HG03558 (cell line): ENCODE measurements at regions not wholly inside any gene's neighbourhood (a gene's known extent, or its start where the extent isn't known, plus 50 kb on each side); places are given as distances from the start of the nearest gene placed in this dataset.
"Not testable (repeated sequence)": the region's sequence is repeated elsewhere in the genome, so short reads cannot be mapped to it uniquely, and the experiment has no call there.

ENCODE experiments used
- ATAC-seq: cut with Tn5 transposase; IDR thresholded peaks from one replicate; pipeline ENCODE4 v1.9.1; 2021; ENCODE audit warnings: moderate number of reproducible peaks; ENCODE audit not compliant: unreplicated experiment; ENCODE audit errors: extremely low read depth

- ATAC-seq, result not testable (repeated sequence)
These were observed 325.1 kb upstream of the KCNMB2 start for GRCh38 chr3:178211086-178211485.

GRCh38 chr3:178217479-178217878, 318.8 kb upstream of the KCNMB2 start:
- no peak for ATAC-seq

- no peak for ATAC-seq
These were observed 318.0 kb upstream of the KCNMB2 start for GRCh38 chr3:178218231-178218630.

- not testable (repeated sequence) for ATAC-seq
These were observed 316.6 kb upstream of the KCNMB2 start for GRCh38 chr3:178219661-178220060.

- ATAC-seq, result no peak
These were observed 312.4 kb upstream of the KCNMB2 start for GRCh38 chr3:178223876-178224275.

GRCh38 chr3:178226094-178226493, 310.1 kb upstream of the KCNMB2 start:
- ATAC-seq, result no peak

- ATAC-seq, result no peak
These were observed 304.6 kb upstream of the KCNMB2 start for GRCh38 chr3:178231645-178232044.

- ATAC-seq, result no peak
These were observed 302.7 kb upstream of the KCNMB2 start for GRCh38 chr3:178233371-178234071.

- ATAC-seq, result no peak
These were observed 299.5 kb upstream of the KCNMB2 start for GRCh38 chr3:178236555-178237277.

GRCh38 chr3:178238179-178238578, 298.1 kb upstream of the KCNMB2 start:
- no peak for ATAC-seq

GRCh38 chr3:178244733-178245709, 291.2 kb upstream of the KCNMB2 start:
- ATAC-seq, result no peak

- ATAC-seq, result no peak
These were observed 290.2 kb upstream of the KCNMB2 start for GRCh38 chr3:178246004-178246403.

GRCh38 chr3:178255315-178255714, 280.9 kb upstream of the KCNMB2 start:
- ATAC-seq, result no peak

GRCh38 chr3:178257491-178257890, 278.7 kb upstream of the KCNMB2 start:
- no peak for ATAC-seq

GRCh38 chr3:178258121-178258520, 278.1 kb upstream of the KCNMB2 start:
- ATAC-seq, result no peak

GRCh38 chr3:178259703-178260102, 276.5 kb upstream of the KCNMB2 start:
- no peak for ATAC-seq

- ATAC-seq, result no peak
These were observed 275.2 kb upstream of the KCNMB2 start for GRCh38 chr3:178260887-178261565.

GRCh38 chr3:178263236-178263916, 272.9 kb upstream of the KCNMB2 start:
- no peak for ATAC-seq

GRCh38 chr3:178267158-178267844, 268.9 kb upstream of the KCNMB2 start:
- ATAC-seq, result no peak
